ENCODE measurements at regions not wholly inside any gene's neighbourhood (a gene's known extent, or its start where the extent isn't known, plus 50 kb on each side); places are given as distances from the start of the nearest gene placed in this dataset.
"Not testable (repeated sequence)": the region's sequence is repeated elsewhere in the genome, so short reads cannot be mapped to it uniquely, and the experiment has no call there.

- no peak overlapping the region for H3K27ac ChIP-seq (ENCODE audit: low read depth in 1 of 2, low read length in 2 of 2)
- WGBS (ENCODE audit: insufficient coverage), result no CpG with 5 or more reads among the region's 2 CpGs
- no peak overlapping the region for H2AFZ ChIP-seq (ENCODE audit: insufficient read depth, low read depth, low read length, poor library complexity, severe bottlenecking)
- no peaks in the 10 kb centered on the region for H3K36me3 ChIP-seq (replicated peaks in 1 of 2; ENCODE audit: control insufficient read depth in 1 of 2, insufficient read depth in 2 of 2, low read length in 2 of 2)
- H3K4me1 ChIP-seq (ENCODE audit: control insufficient read depth in 1 of 2, insufficient read depth in 2 of 2, low read length in 2 of 2), result no peaks in the 10 kb centered on the region
- intact Hi-C loops (cut with micrococcal nuclease), result no loop called here
- no peak overlapping the region for H3K27ac Mint-ChIP-seq
- no peaks in the 10 kb centered on the region for H3K27me3 ChIP-seq (ENCODE audit: control insufficient read depth in 2 of 2, insufficient read depth in 2 of 2, low read length in 2 of 2)
- H3K27me3 Mint-ChIP-seq (ENCODE audit: low read depth in 3 of 3), result peaks cover 1 to 2% (median 2%) of the 10 kb centered on the region in 3 donors
- H3K79me2 ChIP-seq (ENCODE audit: insufficient read depth, low read length), result no peaks in the 10 kb centered on the region
- H4K20me1 ChIP-seq (ENCODE audit: insufficient read depth, low read length), result no peaks in the 10 kb centered on the region
- no peak for DNase-seq
- no peak overlapping the region for H3K9ac ChIP-seq (ENCODE audit: insufficient read depth, low read length, poor library complexity, severe bottlenecking)
- H3K4me3 Mint-ChIP-seq, result no peak overlapping the region
- no peak overlapping the region for H3K4me3 ChIP-seq (replicated peaks in 1 of 3; ENCODE audit: low read depth in 2 of 3, low read length in 3 of 3)
- no peaks in the 10 kb centered on the region for H3K4me1 Mint-ChIP-seq
- H3K9me3 Mint-ChIP-seq, result peaks cover 0 to 7% (median 3%) of the 10 kb centered on the region in 7 donors
- no peaks in the 10 kb centered on the region for H3K9me3 ChIP-seq (replicated peaks in 1 of 2; ENCODE audit: control insufficient read depth in 1 of 2, insufficient read depth in 1 of 2, low read length in 2 of 2)
- no peaks in the 10 kb centered on the region for H3K36me3 Mint-ChIP-seq
- TF ChIP-seq CTCF (IDR thresholded peaks at IDR 0.05), result no peak
- no peak overlapping the region for H3K4me2 ChIP-seq (replicated peaks; ENCODE audit: extremely low read depth, low read length, poor library complexity, severe bottlenecking)
Observed at GRCh38 chr4:82090717-82091116, 283.1 kb downstream of the HNRNPD start.

- peaks cover 0 to 10% (median 7%) of the 10 kb centered on the region in 7 donors for H3K9me3 Mint-ChIP-seq
- WGBS (ENCODE audit: insufficient coverage), result no CpG with 5 or more reads among the region's 1 CpG
- no peak overlapping the region for H2AFZ ChIP-seq (ENCODE audit: insufficient read depth, low read depth, low read length, poor library complexity, severe bottlenecking)
- no peak overlapping the region for H3K4me2 ChIP-seq (replicated peaks; ENCODE audit: extremely low read depth, low read length, poor library complexity, severe bottlenecking)
- no peak for DNase-seq
- H3K36me3 Mint-ChIP-seq, result no peaks in the 10 kb centered on the region
- no peak overlapping the region for H3K4me3 Mint-ChIP-seq
- no peak overlapping the region for H3K9ac ChIP-seq (ENCODE audit: insufficient read depth, low read length, poor library complexity, severe bottlenecking)
- no peaks in the 10 kb centered on the region for H3K4me1 Mint-ChIP-seq
- H3K27ac Mint-ChIP-seq, result no peak overlapping the region
- intact Hi-C loops (cut with micrococcal nuclease), result no loop called here
- no peaks in the 10 kb centered on the region for H3K4me1 ChIP-seq (ENCODE audit: control insufficient read depth in 1 of 2, insufficient read depth in 2 of 2, low read length in 2 of 2)
- H3K4me3 ChIP-seq (replicated peaks in 1 of 3; ENCODE audit: low read depth in 2 of 3, low read length in 3 of 3), result no peak overlapping the region
- no peak for TF ChIP-seq CTCF (IDR thresholded peaks at IDR 0.05)
- peaks cover 0 to 4% (median 4%) of the 10 kb centered on the region in 3 donors for H3K27me3 Mint-ChIP-seq (ENCODE audit: low read depth in 3 of 3)
- no peaks in the 10 kb centered on the region for H3K36me3 ChIP-seq (replicated peaks in 1 of 2; ENCODE audit: control insufficient read depth in 1 of 2, insufficient read depth in 2 of 2, low read length in 2 of 2)
- H3K27ac ChIP-seq (ENCODE audit: low read depth in 1 of 2, low read length in 2 of 2), result no peak overlapping the region
- H4K20me1 ChIP-seq (ENCODE audit: insufficient read depth, low read length), result no peaks in the 10 kb centered on the region
- H3K79me2 ChIP-seq (ENCODE audit: insufficient read depth, low read length), result no peaks in the 10 kb centered on the region
- H3K9me3 ChIP-seq (replicated peaks in 1 of 2; ENCODE audit: control insufficient read depth in 1 of 2, insufficient read depth in 1 of 2, low read length in 2 of 2), result no peaks in the 10 kb centered on the region
- H3K27me3 ChIP-seq (ENCODE audit: control insufficient read depth in 2 of 2, insufficient read depth in 2 of 2, low read length in 2 of 2), result no peaks in the 10 kb centered on the region
Observed at GRCh38 chr4:82084747-82085146, 289.0 kb downstream of the HNRNPD start.

- not testable (repeated sequence) for H3K9ac ChIP-seq (ENCODE audit: insufficient read depth, low read length, poor library complexity, severe bottlenecking)
Observed at GRCh38 chr4:82077471-82077995, 296.3 kb downstream of the HNRNPD start.

More at GRCh38 chr4:82077471-82077995, 296.3 kb downstream of the HNRNPD start:
- H3K4me1 Mint-ChIP-seq; H2AFZ ChIP-seq (ENCODE audit: insufficient read depth, low read depth, low read length, poor library complexity, severe bottlenecking); H3K27ac ChIP-seq (ENCODE audit: low read depth in 1 of 2, low read length in 2 of 2); H3K4me3 Mint-ChIP-seq; H3K36me3 Mint-ChIP-seq; H3K27me3 ChIP-seq (ENCODE audit: control insufficient read depth in 2 of 2, insufficient read depth in 2 of 2, low read length in 2 of 2); H3K36me3 ChIP-seq (replicated peaks in 1 of 2; ENCODE audit: control insufficient read depth in 1 of 2, insufficient read depth in 2 of 2, low read length in 2 of 2); H3K9me3 Mint-ChIP-seq; H3K4me1 ChIP-seq (ENCODE audit: control insufficient read depth in 1 of 2, insufficient read depth in 2 of 2, low read length in 2 of 2); H3K4me2 ChIP-seq (replicated peaks; ENCODE audit: extremely low read depth, low read length, poor library complexity, severe bottlenecking); DNase-seq; H3K27me3 Mint-ChIP-seq (ENCODE audit: low read depth in 3 of 3); H3K9me3 ChIP-seq (replicated peaks in 1 of 2; ENCODE audit: control insufficient read depth in 1 of 2, insufficient read depth in 1 of 2, low read length in 2 of 2); intact Hi-C loops (cut with micrococcal nuclease); H4K20me1 ChIP-seq (ENCODE audit: insufficient read depth, low read length); H3K4me3 ChIP-seq (replicated peaks in 1 of 3; ENCODE audit: low read depth in 2 of 3, low read length in 3 of 3); H3K79me2 ChIP-seq (ENCODE audit: insufficient read depth, low read length); H3K27ac Mint-ChIP-seq: not testable (repeated sequence)
- 99% methylated on average over 14 of the region's 31 CpGs for WGBS (ENCODE audit: insufficient coverage)

Data from CD14-positive monocyte (primary cell).